T-helper 1 cell treated with Interleukin-12 subunit alpha and Interleukin-12 subunit beta and Interleukin-4 antibody, amounts not matched to agents 30 μg/mL and 1 μg/mL, for 36 hours (primary cell): ENCODE measurements at regions not wholly inside any gene's neighbourhood (a gene's known extent, or its start where the extent isn't known, plus 50 kb on each side); places are given as distances from the start of the nearest gene placed in this dataset.

Source experiments
- H3K27ac Mint-ChIP-seq: one replicate; pipeline ENCODE4 v1.8.0; 2021; ENCODE audit warnings: mild to moderate bottlenecking, mixed read lengths
- H3K27me3 Mint-ChIP-seq: one replicate; pipeline ENCODE4 v1.8.0; 2021; ENCODE audit warnings: low read depth, mixed read lengths
- H3K36me3 Mint-ChIP-seq: one replicate; pipeline ENCODE4 v1.8.0; 2021; ENCODE audit warnings: low read depth, mixed read lengths
- H3K4me1 Mint-ChIP-seq: one replicate; pipeline ENCODE4 v1.8.0; 2021; ENCODE audit warnings: low read depth, mixed read lengths
- H3K4me3 Mint-ChIP-seq: one replicate; pipeline ENCODE4 v1.8.0; 2021; ENCODE audit warnings: mild to moderate bottlenecking, moderate library complexity, mixed read lengths
- H3K9me3 Mint-ChIP-seq: one replicate; pipeline ENCODE4 v1.8.0; 2021; ENCODE audit warnings: mixed read lengths

- H3K9me3 Mint-ChIP-seq, result no peaks in the 10 kb centered on the region
- H3K4me3 Mint-ChIP-seq, result no peak overlapping the region
- H3K27me3 Mint-ChIP-seq, result no peaks in the 10 kb centered on the region
- no peak overlapping the region for H3K27ac Mint-ChIP-seq
- no peaks in the 10 kb centered on the region for H3K4me1 Mint-ChIP-seq
- no peaks in the 10 kb centered on the region for H3K36me3 Mint-ChIP-seq
Observed at GRCh38 chr5:155912291-155912690, 414.7 kb upstream of the SGCD start.

- H3K27ac Mint-ChIP-seq, result no peak overlapping the region
- no peaks in the 10 kb centered on the region for H3K9me3 Mint-ChIP-seq
- H3K36me3 Mint-ChIP-seq, result no peaks in the 10 kb centered on the region
- H3K27me3 Mint-ChIP-seq, result no peaks in the 10 kb centered on the region
- no peaks in the 10 kb centered on the region for H3K4me1 Mint-ChIP-seq
- no peak overlapping the region for H3K4me3 Mint-ChIP-seq
Observed at GRCh38 chr5:155914766-155915165, 412.2 kb upstream of the SGCD start.

GRCh38 chr5:155915601-155916000, 411.4 kb upstream of the SGCD start:
- Mint-ChIP-seq H3K9me3 (no peaks in the 10 kb centered on the region), H3K36me3 (no peaks in the 10 kb centered on the region), H3K27ac (no peak overlapping the region), H3K4me3 (no peak overlapping the region), H3K4me1 (no peaks in the 10 kb centered on the region), H3K27me3 (no peaks in the 10 kb centered on the region)

- Mint-ChIP-seq H3K9me3 (no peaks in the 10 kb centered on the region), H3K27me3 (peaks cover 6% of the 10 kb centered on the region), H3K4me3 (no peak overlapping the region), H3K27ac (no peak overlapping the region), H3K4me1 (no peaks in the 10 kb centered on the region), H3K36me3 (no peaks in the 10 kb centered on the region)
Observed at GRCh38 chr5:155919126-155919525, 407.8 kb upstream of the SGCD start.

- Mint-ChIP-seq H3K9me3 (no peaks in the 10 kb centered on the region), H3K4me3 (no peak overlapping the region), H3K36me3 (no peaks in the 10 kb centered on the region), H3K27ac (no peak overlapping the region), H3K27me3 (peaks cover 8% of the 10 kb centered on the region), H3K4me1 (no peaks in the 10 kb centered on the region)
Observed at GRCh38 chr5:155919725-155920124, 407.2 kb upstream of the SGCD start.

- H3K4me1 Mint-ChIP-seq, result no peaks in the 10 kb centered on the region
- no peak overlapping the region for H3K27ac Mint-ChIP-seq
- no peak overlapping the region for H3K4me3 Mint-ChIP-seq
- H3K36me3 Mint-ChIP-seq, result no peaks in the 10 kb centered on the region
- H3K9me3 Mint-ChIP-seq, result no peaks in the 10 kb centered on the region
- H3K27me3 Mint-ChIP-seq, result peaks cover 8% of the 10 kb centered on the region
Observed at GRCh38 chr5:155921621-155922020, 405.3 kb upstream of the SGCD start.

- no peaks in the 10 kb centered on the region for H3K4me1 Mint-ChIP-seq
- peaks cover 8% of the 10 kb centered on the region for H3K27me3 Mint-ChIP-seq
- H3K9me3 Mint-ChIP-seq, result no peaks in the 10 kb centered on the region
- H3K27ac Mint-ChIP-seq, result no peak overlapping the region
- H3K36me3 Mint-ChIP-seq, result no peaks in the 10 kb centered on the region
- no peak overlapping the region for H3K4me3 Mint-ChIP-seq
Observed at GRCh38 chr5:155923784-155924183, 403.2 kb upstream of the SGCD start.

GRCh38 chr5:155926031-155926430, 400.9 kb upstream of the SGCD start:
- H3K27ac Mint-ChIP-seq, result no peak overlapping the region
- H3K27me3 Mint-ChIP-seq, result peaks cover 21% of the 10 kb centered on the region
- no peaks in the 10 kb centered on the region for H3K9me3 Mint-ChIP-seq
- H3K4me3 Mint-ChIP-seq, result no peak overlapping the region
- H3K36me3 Mint-ChIP-seq, result no peaks in the 10 kb centered on the region
- no peaks in the 10 kb centered on the region for H3K4me1 Mint-ChIP-seq

GRCh38 chr5:155926766-155927165, 400.2 kb upstream of the SGCD start:
- peaks cover 21% of the 10 kb centered on the region for H3K27me3 Mint-ChIP-seq

GRCh38 chr5:155929112-155929511, 397.9 kb upstream of the SGCD start:
- H3K4me3 Mint-ChIP-seq, result no peak overlapping the region
- H3K4me1 Mint-ChIP-seq, result no peaks in the 10 kb centered on the region
- no peak overlapping the region for H3K27ac Mint-ChIP-seq
- H3K27me3 Mint-ChIP-seq, result peaks cover 16% of the 10 kb centered on the region
- no peaks in the 10 kb centered on the region for H3K9me3 Mint-ChIP-seq
- no peaks in the 10 kb centered on the region for H3K36me3 Mint-ChIP-seq

More at GRCh38 chr5:155926766-155927165, 400.2 kb upstream of the SGCD start:
- Mint-ChIP-seq H3K9me3 (no peaks in the 10 kb centered on the region), H3K27ac (no peak overlapping the region), H3K4me1 (no peaks in the 10 kb centered on the region), H3K4me3 (no peak overlapping the region), H3K36me3 (no peaks in the 10 kb centered on the region)

- no peak overlapping the region for H3K27ac Mint-ChIP-seq
- no peak overlapping the region for H3K4me3 Mint-ChIP-seq
- no peaks in the 10 kb centered on the region for H3K9me3 Mint-ChIP-seq
Observed at GRCh38 chr5:155934964-155935363, 392.0 kb upstream of the SGCD start.

GRCh38 chr5:155935723-155936122, 391.2 kb upstream of the SGCD start:
- no peak overlapping the region for H3K4me3 Mint-ChIP-seq
- no peaks in the 10 kb centered on the region for H3K9me3 Mint-ChIP-seq
- H3K27me3 Mint-ChIP-seq, result no peaks in the 10 kb centered on the region
- H3K36me3 Mint-ChIP-seq, result no peaks in the 10 kb centered on the region
- H3K4me1 Mint-ChIP-seq, result no peaks in the 10 kb centered on the region
- H3K27ac Mint-ChIP-seq, result no peak overlapping the region

More at GRCh38 chr5:155934964-155935363, 392.0 kb upstream of the SGCD start:
- Mint-ChIP-seq H3K27me3 (peaks cover 4% of the 10 kb centered on the region), H3K36me3 (no peaks in the 10 kb centered on the region), H3K4me1 (no peaks in the 10 kb centered on the region)

- no peaks in the 10 kb centered on the region for H3K4me1 Mint-ChIP-seq
- H3K27me3 Mint-ChIP-seq, result no peaks in the 10 kb centered on the region
- no peaks in the 10 kb centered on the region for H3K9me3 Mint-ChIP-seq
- H3K36me3 Mint-ChIP-seq, result no peaks in the 10 kb centered on the region
- H3K4me3 Mint-ChIP-seq, result no peak overlapping the region
- no peak overlapping the region for H3K27ac Mint-ChIP-seq
Observed at GRCh38 chr5:155936520-155937406, 390.2 kb upstream of the SGCD start.

GRCh38 chr5:155938051-155938450, 388.9 kb upstream of the SGCD start:
- no peak overlapping the region for H3K27ac Mint-ChIP-seq
- H3K27me3 Mint-ChIP-seq, result peaks cover 8% of the 10 kb centered on the region
- H3K4me1 Mint-ChIP-seq, result no peaks in the 10 kb centered on the region

GRCh38 chr5:155941340-155941739, 385.6 kb upstream of the SGCD start:
- H3K9me3 Mint-ChIP-seq, result no peaks in the 10 kb centered on the region
- H3K4me3 Mint-ChIP-seq, result no peak overlapping the region
- peaks cover 4% of the 10 kb centered on the region for H3K4me1 Mint-ChIP-seq
- H3K36me3 Mint-ChIP-seq, result no peaks in the 10 kb centered on the region
- no peak overlapping the region for H3K27ac Mint-ChIP-seq
- peaks cover 23% of the 10 kb centered on the region for H3K27me3 Mint-ChIP-seq

More at GRCh38 chr5:155938051-155938450, 388.9 kb upstream of the SGCD start:
- H3K9me3 Mint-ChIP-seq, result no peaks in the 10 kb centered on the region
- H3K36me3 Mint-ChIP-seq, result no peaks in the 10 kb centered on the region
- H3K4me3 Mint-ChIP-seq, result no peak overlapping the region
